K562 (cell line): ENCODE measurements at regions not wholly inside any gene's neighbourhood (a gene's known extent, or its start where the extent isn't known, plus 50 kb on each side); places are given as distances from the start of the nearest gene placed in this dataset.

Experiments used
- ATAC-seq: fragments of 200-7000 bp; cut with Tn5 transposase; 3 replicates; pipeline ENCODE4 v1.9.1; 2020; ENCODE audit warnings: moderate library complexity
- BruUV-seq: library from RNA; stranded (reverse); fragments of 400-500 nt; replicated peaks from 2 replicates; lab custom pipeline; 2021; lab: Mats Ljungman, UMichigan
- CTCF ChIA-PET: fragments of 300-600 bp; formaldehyde crosslinking; extraction: SDS; loops from one replicate; lab custom pipeline; 2021; ENCODE audit warnings: low intra/inter-chr PET ratio; lab: Yijun Ruan, JAX
- POLR2A ChIA-PET: fragments of 300-600, 350-650 bp; sonication (Branson Sonifier 250); formaldehyde crosslinking; extraction: SDS; loops from one replicate; lab custom pipeline; 2021; ENCODE audit warnings: antibody characterized with exemption, inconsistent platforms; lab: Yijun Ruan, JAX
- DNase-seq, 4 experiments: peaks; one replicate each; pipeline versions ENCODE4 v3.0.0 to v3.0.0-alpha.2; 2011 to 2018; ENCODE audit warnings: low spot score in 3 of 4, mixed read lengths in 3 of 4; ENCODE audit errors: extremely low read depth in 1 of 4
- FAIRE-seq: peaks from 2 replicates; lab custom pipeline; 2011; peaks lifted over from hg19 to GRCh38; lab: Jason Lieb, UNC
- H2AFZ ChIP-seq: 2 replicates; pipeline ENCODE4 v1.6.0; 2011; ENCODE audit warnings: low read depth, low read length, control low read depth, inconsistent platforms
- H3K27ac ChIP-seq: fragments of 200-600 bp; 3 replicates; pipeline ENCODE4 v1.8.0; 2011; ENCODE audit warnings: low read depth, mild to moderate bottlenecking, control low read depth, inconsistent platforms, low read length, moderate library complexity, mixed read lengths; ENCODE audit errors: extremely low read depth
- H3K27me3 ChIP-seq, 2 experiments: fragments of 300-600 bp in 1 of 2; 2 replicates in 1 of 2; 3 replicates in 1 of 2; pipeline versions ENCODE4 v1.6.0 to v1.8.0; 2011; ENCODE audit warnings: inconsistent platforms in 2 of 2, low read length in 2 of 2, mild to moderate bottlenecking in 1 of 2, mixed read lengths in 1 of 2, moderate library complexity in 1 of 2; ENCODE audit not compliant: control insufficient read depth in 2 of 2, insufficient read depth in 2 of 2
- H3K36me3 ChIP-seq: fragments of 300-600 bp; 3 replicates; pipeline ENCODE4 v1.8.0; 2011; ENCODE audit warnings: mild to moderate bottlenecking, low read length, inconsistent platforms; ENCODE audit not compliant: control insufficient read depth, insufficient read depth
- H3K4me1 ChIP-seq, 2 experiments: fragments of 200-600 bp in 1 of 2; replicated peaks in 1 of 2; 2 replicates in 1 of 2; 3 replicates in 1 of 2; pipeline versions ENCODE4 v1.5.1 to v1.8.0; 2011; ENCODE audit warnings: inconsistent platforms in 2 of 2, low read length in 2 of 2, mild to moderate bottlenecking in 1 of 2, mixed read lengths in 1 of 2, moderate library complexity in 1 of 2; ENCODE audit not compliant: control insufficient read depth in 2 of 2, insufficient read depth in 2 of 2
- H3K4me2 ChIP-seq: 2 replicates; pipeline ENCODE4 v1.6.1; 2011; ENCODE audit warnings: low read length, control low read depth, inconsistent platforms, mixed read lengths; ENCODE audit not compliant: insufficient read depth
- H3K4me3 ChIP-seq: fragments of 200-600 bp; sonication (generic), shearing (Covaris generic); 2 replicates; pipeline ENCODE4 v1.5.1; 2016; ENCODE audit warnings: control low read depth, inconsistent platforms
- H3K79me2 ChIP-seq: fragments of 200-600 bp; 3 replicates; pipeline ENCODE4 v1.8.0; 2011; ENCODE audit warnings: low read length, inconsistent platforms; ENCODE audit not compliant: control insufficient read depth, insufficient read depth
- H3K9ac ChIP-seq, 2 experiments: 2 replicates each; pipeline versions ENCODE4 v1.6.0 to v1.6.1; 2011; ENCODE audit warnings: low read depth in 2 of 2, low read length in 2 of 2, control low read depth in 1 of 2, inconsistent platforms in 1 of 2, mild to moderate bottlenecking in 1 of 2, mixed read lengths in 1 of 2; ENCODE audit not compliant: insufficient read depth in 1 of 2
- H3K9me1 ChIP-seq: one replicate; pipeline ENCODE4 v1.6.0; 2011; ENCODE audit warnings: inconsistent platforms, mild to moderate bottlenecking, low read length, moderate library complexity; ENCODE audit not compliant: control insufficient read depth, insufficient read depth
- H3K9me3 ChIP-seq: replicated peaks from 2 replicates; pipeline ENCODE4 v1.5.1; 2011; ENCODE audit warnings: low read depth, low read length, inconsistent platforms; ENCODE audit not compliant: control insufficient read depth, insufficient read depth
- H4K20me1 ChIP-seq: replicated peaks from 2 replicates; pipeline ENCODE4 v1.6.1; 2011; ENCODE audit warnings: low read length, inconsistent platforms, mixed read lengths; ENCODE audit not compliant: control insufficient read depth, insufficient read depth
- ARHGAP35 ChIP-seq: fragments of 450-650 bp; IDR thresholded peaks from 2 replicates; pipeline ENCODE4 v1.6.1; 2018; ENCODE audit not compliant: partially characterized antibody
- ESRRB ChIP-seq: fragments of 250-450 bp; sonication (Bioruptor Pico); IDR thresholded peaks from 2 replicates; pipeline ENCODE4 v1.5.0; 2020; ENCODE audit warnings: mild to moderate bottlenecking, moderate library complexity, borderline replicate concordance
- FOXK2 ChIP-seq, 2 experiments: fragments of 450-650 bp; IDR thresholded peaks in 1 of 2; conservative IDR thresholded peaks in 1 of 2; 2 replicates each; pipeline ENCODE4 v1.6.1; 2016; ENCODE audit warnings: low read depth in 2 of 2, mild to moderate bottlenecking in 1 of 2
- HCFC1 ChIP-seq: IDR thresholded peaks from 2 replicates; pipeline ENCODE4 v1.6.1; 2012; ENCODE audit warnings: low read depth, low read length, improper control_type of control experiment
- JUN ChIP-seq, 2 experiments: sonication (generic) in 1 of 2; formaldehyde crosslinking in 1 of 2; IDR thresholded peaks; 2 replicates each; pipeline versions ENCODE4 v1.6.1 to v1.8.0; 2012 to 2022; ENCODE audit warnings: borderline replicate concordance in 2 of 2, mild to moderate bottlenecking in 2 of 2, improper control_type of control experiment in 1 of 2, low read depth in 1 of 2, low read length in 1 of 2, missing genetic modification reagents in 1 of 2
- MBD2 ChIP-seq: sonication (generic); IDR thresholded peaks from 2 replicates; pipeline ENCODE4 v1.6.1; 2016; ENCODE audit warnings: low read depth, borderline replicate concordance
- MTA1 ChIP-seq: fragments of 450-650 bp; IDR thresholded peaks from 2 replicates; pipeline ENCODE4 v1.6.1; 2017; ENCODE audit warnings: borderline replicate concordance
- POLR2H ChIP-seq: IDR thresholded peaks from 2 replicates; pipeline ENCODE4 v1.6.1; 2016; ENCODE audit warnings: missing genetic modification characterization, low read depth, mild to moderate bottlenecking, control low read depth, missing compliant biosample characterization, moderate library complexity
- TAF9B ChIP-seq: fragments of 450-650 bp; IDR thresholded peaks from 2 replicates; pipeline ENCODE4 v1.6.1; 2018; ENCODE audit warnings: mild to moderate bottlenecking; ENCODE audit not compliant: partially characterized antibody
- THRAP3 ChIP-seq: fragments of 450-650 bp; IDR thresholded peaks from 2 replicates; pipeline ENCODE4 v1.6.1; 2016; ENCODE audit warnings: mild to moderate bottlenecking, inconsistent platforms, borderline replicate concordance
- ZNF140 ChIP-seq: fragments of 250-450 bp; sonication (Bioruptor Pico); IDR thresholded peaks from 2 replicates; pipeline ENCODE4 v1.8.0; 2021; ENCODE audit warnings: moderate library complexity, mild to moderate bottlenecking, inconsistent platforms
- ZNF197 ChIP-seq: fragments of 200-800 bp; sonication (Bioruptor generic); IDR thresholded peaks from 2 replicates; pipeline ENCODE4 v1.6.1; 2016; ENCODE audit warnings: low read depth, missing genetic modification characterization, missing compliant biosample characterization
- ZNF41 ChIP-seq: fragments of 250-450 bp; sonication (Bioruptor Pico); conservative IDR thresholded peaks from 2 replicates; pipeline ENCODE4 v1.4.0; 2020; ENCODE audit warnings: mild to moderate bottlenecking
- ZNF780A ChIP-seq: fragments of 250-450 bp; sonication (Bioruptor Pico); IDR thresholded peaks from 2 replicates; pipeline ENCODE4 v1.5.0; 2021; ENCODE audit warnings: mild to moderate bottlenecking
- ZZZ3 ChIP-seq: fragments of 450-650 bp; IDR thresholded peaks from 2 replicates; pipeline ENCODE4 v1.6.1; 2016; ENCODE audit warnings: antibody characterized with exemption, mild to moderate bottlenecking, moderate library complexity
- WGBS: fragments of 100-300 bp; shearing (Covaris generic); methylation state at CpG from one replicate; pipeline ENCODE4 v1.1.6; 2016; ENCODE audit warnings: low coverage, mixed read lengths; ENCODE audit not compliant: insufficient coverage; ENCODE audit errors: missing lambda C conversion rate; 5-methylcytosine and 5-hydroxymethylcytosine counted together
- in situ Hi-C: fragments of 300-500 bp; cut with MboI; formaldehyde crosslinking; loops from 4 replicates; pipeline ENCODE4 v1.15.0; 2018; ENCODE audit warnings: inconsistent platforms, mixed read lengths
- intact Hi-C: fragments of 100-400 bp; cut with micrococcal nuclease; formaldehyde crosslinking; loops from 2 replicates; pipeline ENCODE4 v1.14.2; 2022
- TF ChIP-seq, protein P1 (sequence below): fragments of 250-450 bp; sonication (Bioruptor Pico); IDR thresholded peaks from 2 replicates; pipeline ENCODE4 v1.5.0; 2020; ENCODE audit warnings: mild to moderate bottlenecking, borderline replicate concordance
- TF ChIP-seq, protein P2 (sequence below), 2 experiments: fragments of 250-450 bp in 1 of 2; fragments of 450-650 bp in 1 of 2; sonication (Bioruptor Pico) in 1 of 2; IDR thresholded peaks; 2 replicates each; pipeline versions ENCODE4 v1.6.1 to v1.8.0; 2016 to 2021; ENCODE audit warnings: mild to moderate bottlenecking in 2 of 2, moderate library complexity in 2 of 2, missing compliant biosample characterization in 1 of 2, missing genetic modification characterization in 1 of 2

DNA sequence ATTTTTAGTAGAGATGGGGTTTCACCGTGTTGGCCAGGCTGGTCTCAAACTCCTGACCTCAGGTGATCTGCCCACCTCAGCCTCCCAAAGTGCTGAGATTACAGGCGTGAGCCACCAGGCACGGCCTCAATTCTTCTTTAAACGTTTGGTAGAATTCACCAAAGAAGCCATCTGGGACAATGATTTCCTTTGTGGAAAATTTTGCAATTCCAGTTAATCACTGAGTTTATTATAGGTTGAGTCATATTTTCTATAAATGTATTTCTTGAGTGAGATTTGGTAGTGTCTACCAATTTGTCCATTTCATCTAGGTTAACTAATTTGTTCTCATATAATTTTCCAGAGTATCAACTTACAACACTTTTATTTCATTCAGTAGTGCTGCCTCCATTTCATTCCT, 683.9 kb upstream of the TMEM132C start (continued):
- TF ChIP-seq, protein P1, sequence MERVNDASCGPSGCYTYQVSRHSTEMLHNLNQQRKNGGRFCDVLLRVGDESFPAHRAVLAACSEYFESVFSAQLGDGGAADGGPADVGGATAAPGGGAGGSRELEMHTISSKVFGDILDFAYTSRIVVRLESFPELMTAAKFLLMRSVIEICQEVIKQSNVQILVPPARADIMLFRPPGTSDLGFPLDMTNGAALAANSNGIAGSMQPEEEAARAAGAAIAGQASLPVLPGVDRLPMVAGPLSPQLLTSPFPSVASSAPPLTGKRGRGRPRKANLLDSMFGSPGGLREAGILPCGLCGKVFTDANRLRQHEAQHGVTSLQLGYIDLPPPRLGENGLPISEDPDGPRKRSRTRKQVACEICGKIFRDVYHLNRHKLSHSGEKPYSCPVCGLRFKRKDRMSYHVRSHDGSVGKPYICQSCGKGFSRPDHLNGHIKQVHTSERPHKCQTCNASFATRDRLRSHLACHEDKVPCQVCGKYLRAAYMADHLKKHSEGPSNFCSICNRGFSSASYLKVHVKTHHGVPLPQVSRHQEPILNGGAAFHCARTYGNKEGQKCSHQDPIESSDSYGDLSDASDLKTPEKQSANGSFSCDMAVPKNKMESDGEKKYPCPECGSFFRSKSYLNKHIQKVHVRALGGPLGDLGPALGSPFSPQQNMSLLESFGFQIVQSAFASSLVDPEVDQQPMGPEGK: no peak
- no peak for TF ChIP-seq HCFC1
- no peak for TF ChIP-seq MTA1
- TF ChIP-seq ZZZ3: no peak

DNA sequence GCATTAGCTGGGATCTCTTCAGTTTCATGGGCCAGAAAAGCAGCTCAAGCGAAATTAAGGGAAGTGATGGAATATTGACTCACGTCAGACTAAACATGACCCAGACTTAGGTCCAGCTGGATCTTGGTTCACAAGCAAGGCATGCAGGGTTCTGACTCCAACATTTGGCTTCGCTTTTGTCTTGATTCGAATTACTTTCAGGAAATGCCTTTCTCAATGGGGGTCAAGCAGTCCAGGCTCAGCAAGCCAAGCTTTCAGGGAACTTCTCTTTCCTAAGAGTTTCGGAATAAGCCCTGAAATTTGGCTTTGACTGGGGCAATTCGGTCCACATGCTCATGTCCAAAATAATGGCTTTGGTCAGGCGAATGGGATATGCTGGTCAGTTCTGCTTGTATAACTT, 678.7 kb upstream of the TMEM132C start:
- DNase-seq: no peak
- Histone ChIP-seq H3K9ac (no peak overlapping the region), H4K20me1 (no peaks in the 10 kb centered on the region), H3K9me3 (no peaks in the 10 kb centered on the region), H3K4me3 (no peak overlapping the region), H3K4me1 (no peaks in the 10 kb centered on the region), H3K4me2 (no peak overlapping the region), H3K36me3 (no peaks in the 10 kb centered on the region), H3K27ac (no peak overlapping the region), H2AFZ (no peak overlapping the region), H3K9me1 (no peaks in the 10 kb centered on the region), H3K79me2 (no peaks in the 10 kb centered on the region), H3K27me3 (no peaks in the 10 kb centered on the region)
- FAIRE-seq: no peak
- no TSS peak for BruUV-seq
- POLR2A ChIA-PET: interaction anchor here (0.6 kb wide), 1 partner anchor 46 kb away, joined by 3 read pairs; no protein-coding TSS in a partner anchor
- intact Hi-C loops: no loop called here
- CTCF ChIA-PET: no interaction called here
- WGBS: 1% methylated on average over 7 of the region's 7 CpGs
- ATAC-seq: no peak
- in situ Hi-C loops: no loop called here
- TF ChIP-seq MBD2 (no peak), POLR2H (tag) (no peak), TAF9B (no peak), ZNF780A (CRISPR knock-in tag) (no peak), THRAP3 (no peak), ESRRB (CRISPR knock-in tag) (no peak), ARHGAP35 (no peak), ZNF41 (no peak), FOXK2 (conservative IDR thresholded peaks at IDR 0.05 in 1 of 2, IDR thresholded peaks at IDR 0.05 in 1 of 2; ENCODE audit: low read depth in 2 of 2) (no peak), ZNF140 (CRISPR knock-in tag) (no peak), ZNF197 (CRISPR knock-in tag) (no peak), JUN (IDR thresholded peaks at IDR 0.05; ENCODE audit: borderline replicate concordance, low read depth, low read length) (no peak), JUN (CRISPR knock-in tag; IDR thresholded peaks at IDR 0.05; ENCODE audit: borderline replicate concordance) (no peak)
- TF ChIP-seq, protein P2, sequence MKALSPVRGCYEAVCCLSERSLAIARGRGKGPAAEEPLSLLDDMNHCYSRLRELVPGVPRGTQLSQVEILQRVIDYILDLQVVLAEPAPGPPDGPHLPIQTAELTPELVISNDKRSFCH (CRISPR knock-in tag; IDR thresholded peaks at IDR 0.05): no peak
- TF ChIP-seq, protein P2 (tag; IDR thresholded peaks at IDR 0.05): no peak
